ENCODE measurements at regions not wholly inside any gene's neighbourhood (a gene's known extent, or its start where the extent isn't known, plus 50 kb on each side); places are given as distances from the start of the nearest gene placed in this dataset.

- Histone ChIP-seq H3K27ac (ENCODE audit: low read depth, low read length) (no peak overlapping the region), H3K27me3 (ENCODE audit: control insufficient read depth, insufficient read depth, low read length) (no peaks in the 10 kb centered on the region), H3K9me3 (ENCODE audit: control insufficient read depth, insufficient read depth, low read length) (peaks cover 1% of the 10 kb centered on the region), H3K4me1 (ENCODE audit: control insufficient read depth, insufficient read depth, low read length) (no peaks in the 10 kb centered on the region), H3K4me3 (ENCODE audit: low read depth, low read length) (no peak overlapping the region), H3K36me3 (ENCODE audit: control insufficient read depth, insufficient read depth, low read length) (no peaks in the 10 kb centered on the region)
- 100% methylated on average over 1 of the region's 2 CpGs for whole genome bisulfite sequencing (ENCODE audit: insufficient coverage)
- DNase-seq (ENCODE audit: low read depth in 4 of 6, low spot score in 6 of 6) = no peak
Measured at GRCh38 chr13:73473016-73473415, 414.2 kb downstream of the KLF5 start.

GRCh38 chr13:73467125-73467524 is 408.3 kb downstream of the KLF5 start:
- Histone ChIP-seq H3K27me3 (ENCODE audit: control insufficient read depth, insufficient read depth, low read length) (no peaks in the 10 kb centered on the region), H3K4me3 (ENCODE audit: low read depth, low read length) (no peak overlapping the region), H3K36me3 (ENCODE audit: control insufficient read depth, insufficient read depth, low read length) (no peaks in the 10 kb centered on the region), H3K4me1 (ENCODE audit: control insufficient read depth, insufficient read depth, low read length) (no peaks in the 10 kb centered on the region), H3K9me3 (ENCODE audit: control insufficient read depth, insufficient read depth, low read length) (no peaks in the 10 kb centered on the region), H3K27ac (ENCODE audit: low read depth, low read length) (no peak overlapping the region)
- 85% methylated on average over 2 of the region's 2 CpGs for WGBS (ENCODE audit: insufficient coverage)
- DNase-seq (ENCODE audit: low read depth in 4 of 6, low spot score in 6 of 6) = peak in 1 of 6 donors; percentile 12

- no peak for DNase-seq (ENCODE audit: low read depth in 4 of 6, low spot score in 6 of 6)
- Histone ChIP-seq H3K36me3 (ENCODE audit: control insufficient read depth, insufficient read depth, low read length) (no peaks in the 10 kb centered on the region), H3K4me1 (ENCODE audit: control insufficient read depth, insufficient read depth, low read length) (no peaks in the 10 kb centered on the region), H3K27me3 (ENCODE audit: control insufficient read depth, insufficient read depth, low read length) (no peaks in the 10 kb centered on the region), H3K4me3 (ENCODE audit: low read depth, low read length) (no peak overlapping the region), H3K27ac (ENCODE audit: low read depth, low read length) (no peak overlapping the region), H3K9me3 (ENCODE audit: control insufficient read depth, insufficient read depth, low read length) (no peaks in the 10 kb centered on the region)
- WGBS (ENCODE audit: insufficient coverage) = 100% methylated on average over 1 of the region's 4 CpGs
Measured at GRCh38 chr13:73466561-73466960, 407.8 kb downstream of the KLF5 start.

GRCh38 chr13:73465617-73465971 is 406.8 kb downstream of the KLF5 start:
- Histone ChIP-seq H3K27me3 (ENCODE audit: control insufficient read depth, insufficient read depth, low read length) (no peaks in the 10 kb centered on the region), H3K4me3 (ENCODE audit: low read depth, low read length) (no peak overlapping the region), H3K36me3 (ENCODE audit: control insufficient read depth, insufficient read depth, low read length) (no peaks in the 10 kb centered on the region), H3K4me1 (ENCODE audit: control insufficient read depth, insufficient read depth, low read length) (no peaks in the 10 kb centered on the region), H3K9me3 (ENCODE audit: control insufficient read depth, insufficient read depth, low read length) (no peaks in the 10 kb centered on the region), H3K27ac (ENCODE audit: low read depth, low read length) (no peak overlapping the region)
- DNase-seq (ENCODE audit: low read depth in 4 of 6, low spot score in 6 of 6) = no peak
- WGBS (ENCODE audit: insufficient coverage) = no CpG with 5 or more reads among the region's 3 CpGs

- Histone ChIP-seq H3K9me3 (ENCODE audit: control insufficient read depth, insufficient read depth, low read length) (no peaks in the 10 kb centered on the region), H3K4me1 (ENCODE audit: control insufficient read depth, insufficient read depth, low read length) (no peaks in the 10 kb centered on the region), H3K27me3 (ENCODE audit: control insufficient read depth, insufficient read depth, low read length) (no peaks in the 10 kb centered on the region), H3K4me3 (ENCODE audit: low read depth, low read length) (no peak overlapping the region), H3K27ac (ENCODE audit: low read depth, low read length) (no peak overlapping the region), H3K36me3 (ENCODE audit: control insufficient read depth, insufficient read depth, low read length) (no peaks in the 10 kb centered on the region)
- no peak for DNase-seq (ENCODE audit: low read depth in 4 of 6, low spot score in 6 of 6)
- 60% methylated on average over 1 of the region's 5 CpGs for WGBS (ENCODE audit: insufficient coverage)
Measured at GRCh38 chr13:73464758-73465616, 406.2 kb downstream of the KLF5 start.

GRCh38 chr13:73462241-73462640 is 403.4 kb downstream of the KLF5 start:
- Histone ChIP-seq H3K27ac (ENCODE audit: low read depth, low read length) (no peak overlapping the region), H3K4me1 (ENCODE audit: control insufficient read depth, insufficient read depth, low read length) (no peaks in the 10 kb centered on the region), H3K4me3 (ENCODE audit: low read depth, low read length) (no peak overlapping the region), H3K27me3 (ENCODE audit: control insufficient read depth, insufficient read depth, low read length) (no peaks in the 10 kb centered on the region), H3K9me3 (ENCODE audit: control insufficient read depth, insufficient read depth, low read length) (peaks cover 2% of the 10 kb centered on the region), H3K36me3 (ENCODE audit: control insufficient read depth, insufficient read depth, low read length) (no peaks in the 10 kb centered on the region)
- no peak for DNase-seq (ENCODE audit: low read depth in 4 of 6, low spot score in 6 of 6)
- WGBS (ENCODE audit: insufficient coverage) = 100% methylated on average over 2 of the region's 4 CpGs

- Histone ChIP-seq H3K9me3 (ENCODE audit: control insufficient read depth, insufficient read depth, low read length) (no peaks in the 10 kb centered on the region), H3K27me3 (ENCODE audit: control insufficient read depth, insufficient read depth, low read length) (no peaks in the 10 kb centered on the region), H3K36me3 (ENCODE audit: control insufficient read depth, insufficient read depth, low read length) (no peaks in the 10 kb centered on the region), H3K4me3 (ENCODE audit: low read depth, low read length) (no peak overlapping the region), H3K4me1 (ENCODE audit: control insufficient read depth, insufficient read depth, low read length) (no peaks in the 10 kb centered on the region), H3K27ac (ENCODE audit: low read depth, low read length) (no peak overlapping the region)
- 43% methylated on average over 2 of the region's 10 CpGs for WGBS (ENCODE audit: insufficient coverage)
- DNase-seq (ENCODE audit: low read depth in 4 of 6, low spot score in 6 of 6) = peak in 2 of 6 donors; percentile 22 to 82
Measured at GRCh38 chr13:73451221-73452029, 392.6 kb downstream of the KLF5 start.

- Histone ChIP-seq H3K27me3 (ENCODE audit: control insufficient read depth, insufficient read depth, low read length) (no peaks in the 10 kb centered on the region), H3K36me3 (ENCODE audit: control insufficient read depth, insufficient read depth, low read length) (no peaks in the 10 kb centered on the region), H3K4me3 (ENCODE audit: low read depth, low read length) (no peak overlapping the region), H3K9me3 (ENCODE audit: control insufficient read depth, insufficient read depth, low read length) (no peaks in the 10 kb centered on the region), H3K4me1 (ENCODE audit: control insufficient read depth, insufficient read depth, low read length) (no peaks in the 10 kb centered on the region), H3K27ac (ENCODE audit: low read depth, low read length) (no peak overlapping the region)
- WGBS (ENCODE audit: insufficient coverage) = no CpG with 5 or more reads among the region's 2 CpGs
- DNase-seq (ENCODE audit: low read depth in 4 of 6, low spot score in 6 of 6) = peak in 2 of 6 donors; percentile 13 to 75
Measured at GRCh38 chr13:73450583-73450982, 391.8 kb downstream of the KLF5 start.

GRCh38 chr13:73449252-73449651 is 390.4 kb downstream of the KLF5 start:
- Histone ChIP-seq H3K4me1 (ENCODE audit: control insufficient read depth, insufficient read depth, low read length) (no peaks in the 10 kb centered on the region), H3K27me3 (ENCODE audit: control insufficient read depth, insufficient read depth, low read length) (no peaks in the 10 kb centered on the region), H3K9me3 (ENCODE audit: control insufficient read depth, insufficient read depth, low read length) (no peaks in the 10 kb centered on the region), H3K4me3 (ENCODE audit: low read depth, low read length) (no peak overlapping the region), H3K36me3 (ENCODE audit: control insufficient read depth, insufficient read depth, low read length) (no peaks in the 10 kb centered on the region), H3K27ac (ENCODE audit: low read depth, low read length) (no peak overlapping the region)
- no CpG with 5 or more reads among the region's 1 CpG for WGBS (ENCODE audit: insufficient coverage)
- DNase-seq (ENCODE audit: low read depth in 4 of 6, low spot score in 6 of 6) = no peak

All from spinal cord (tissue), 9 donors.